ENCODE measurements at regions not wholly inside any gene's neighbourhood (a gene's known extent, or its start where the extent isn't known, plus 50 kb on each side); places are given as distances from the start of the nearest gene placed in this dataset.
"Not testable (repeated sequence)": the region's sequence is repeated elsewhere in the genome, so short reads cannot be mapped to it uniquely, and the experiment has no call there.

GRCh38 chr9:26789959-26790358 is 102.6 kb downstream of the CAAP1 start:
- no peak for DNase-seq (ENCODE audit: low spot score)
- ATAC-seq = no peak
- intact Hi-C loops (cut with DNase I) = no loop called here

- no peak for DNase-seq (ENCODE audit: low spot score)
- intact Hi-C loops (cut with DNase I) = no loop called here
- ATAC-seq = no peak
Observed at GRCh38 chr9:26786564-26786963, 106.0 kb downstream of the CAAP1 start.

DNA sequence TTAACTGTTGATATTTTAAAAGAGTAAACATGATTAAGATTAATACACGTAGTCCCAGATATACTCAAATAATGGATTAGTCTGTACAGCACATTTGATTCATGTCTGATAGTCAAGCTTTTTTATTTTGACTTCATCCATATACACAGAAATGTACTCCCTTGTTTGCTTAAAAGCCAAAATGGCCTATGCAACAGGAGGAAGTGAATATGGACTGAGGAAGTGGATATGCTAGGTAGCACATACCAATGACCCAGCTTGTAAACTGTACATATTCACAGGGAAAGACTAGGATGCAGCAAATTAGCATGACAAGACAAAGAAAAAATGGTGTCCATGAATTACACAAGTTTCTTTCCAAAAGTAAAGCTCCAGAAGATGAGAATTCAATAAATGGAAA is 109.7 kb downstream of the CAAP1 start:
- ATAC-seq (no peak), DNase-seq (ENCODE audit: low spot score) (no peak)
- intact Hi-C loops (cut with DNase I) = no loop called here

DNA sequence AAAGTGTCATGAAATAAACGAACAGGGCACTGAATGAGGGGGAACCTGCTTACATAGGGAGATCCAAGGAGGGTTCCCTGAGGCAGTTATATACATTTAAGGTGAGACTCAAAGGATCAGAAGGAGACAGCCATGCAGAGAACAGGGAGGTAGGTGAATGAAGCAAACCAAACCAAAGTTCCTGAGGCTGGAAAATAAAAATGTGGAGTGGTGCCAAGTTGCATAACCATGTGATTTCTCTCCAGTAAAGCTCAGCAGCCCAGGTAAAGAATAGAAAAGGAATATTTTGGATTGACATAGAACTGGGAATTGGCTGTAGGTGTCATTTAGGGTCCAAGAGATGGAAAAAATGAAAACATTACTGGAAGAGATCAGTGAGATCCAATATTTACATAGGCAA is 110.7 kb downstream of the CAAP1 start:
- ATAC-seq = no peak
- intact Hi-C loops (cut with DNase I) = no loop called here

DNA sequence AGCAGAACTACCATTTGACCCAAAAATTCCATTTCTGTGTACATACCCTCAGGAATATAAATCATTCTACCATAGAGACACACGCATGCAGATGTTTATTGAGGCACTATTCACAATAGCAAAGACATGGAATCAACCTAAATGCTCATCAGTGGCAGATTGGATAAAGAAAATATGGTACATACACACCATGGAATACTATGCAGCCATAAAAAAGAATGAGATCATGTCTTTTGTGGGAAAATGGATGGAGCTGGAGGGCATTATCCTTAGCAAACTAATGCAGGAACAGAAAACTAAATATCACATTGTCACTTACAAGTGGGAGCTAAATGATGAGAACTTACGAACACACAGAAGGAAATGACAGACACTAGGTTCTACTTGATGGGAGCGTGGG is 112.3 kb downstream of the CAAP1 start:
- DNase-seq (ENCODE audit: low spot score); ATAC-seq; intact Hi-C loops (cut with DNase I): not testable (repeated sequence)

More for the DNA sequence above, 110.7 kb downstream of the CAAP1 start:
- DNase-seq (ENCODE audit: low spot score) = no peak

DNA sequence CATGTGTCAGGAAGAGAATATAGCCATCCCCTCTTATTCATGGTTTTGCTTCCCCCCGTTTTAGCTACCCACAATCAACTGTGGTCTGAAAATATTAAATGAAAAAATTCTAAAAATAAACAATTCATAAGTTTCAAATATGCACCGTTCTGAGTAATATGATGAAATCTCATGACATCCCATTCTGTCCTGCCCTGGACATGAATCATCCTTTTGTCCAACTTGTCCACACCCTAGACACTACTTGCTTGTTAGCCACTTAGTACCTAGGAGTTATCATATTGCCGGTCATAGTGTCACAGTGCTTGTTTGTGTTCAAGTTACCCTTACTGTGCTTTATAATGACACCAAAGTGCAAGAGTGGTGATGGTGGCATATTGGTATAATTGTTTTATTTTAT is 113.5 kb downstream of the CAAP1 start:
- ATAC-seq (no peak), DNase-seq (ENCODE audit: low spot score) (no peak)
- intact Hi-C loops (cut with DNase I) = no loop called here

GRCh38 chr9:26775391-26775790 is 117.2 kb downstream of the CAAP1 start:
- ATAC-seq = no peak
- no peak for DNase-seq (ENCODE audit: low spot score)
- intact Hi-C loops (cut with DNase I) = no loop called here

- intact Hi-C loops (cut with DNase I) = no loop called here
- DNase-seq (ENCODE audit: low spot score) (no peak), ATAC-seq (no peak)
Observed at GRCh38 chr9:26773056-26773455, 119.5 kb downstream of the CAAP1 start.

- DNase-seq (ENCODE audit: low spot score) (no peak), ATAC-seq (no peak)
- intact Hi-C loops (cut with DNase I) = no loop called here
Observed at GRCh38 chr9:26770821-26771220, 121.8 kb downstream of the CAAP1 start.

GRCh38 chr9:26768145-26768544 is 124.5 kb downstream of the CAAP1 start:
- ATAC-seq = no peak
- intact Hi-C loops (cut with DNase I) = no loop called here
- no peak for DNase-seq (ENCODE audit: low spot score)

DNA sequence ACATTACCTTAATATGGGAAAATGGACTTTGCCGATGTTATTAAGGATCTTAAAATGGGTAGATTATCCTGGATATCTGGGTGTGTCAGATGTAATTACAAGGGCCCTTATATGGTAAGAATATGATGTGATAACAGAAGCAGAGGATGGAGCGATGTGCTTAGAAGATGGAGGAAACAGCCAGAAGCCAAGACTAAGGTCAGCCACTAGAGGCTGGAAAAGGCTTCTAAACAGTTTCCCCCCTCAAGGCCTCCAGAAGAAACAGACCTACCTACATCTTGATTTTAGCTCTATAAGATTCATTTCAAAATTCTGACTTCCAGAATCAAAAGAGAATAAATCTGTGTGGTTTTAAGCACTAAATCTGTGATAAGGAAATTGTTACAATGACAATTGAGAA is 131.9 kb downstream of the CAAP1 start:
- DNase-seq (ENCODE audit: low spot score) = no peak
- intact Hi-C loops (cut with DNase I) = no loop called here
- no peak for ATAC-seq

DNA sequence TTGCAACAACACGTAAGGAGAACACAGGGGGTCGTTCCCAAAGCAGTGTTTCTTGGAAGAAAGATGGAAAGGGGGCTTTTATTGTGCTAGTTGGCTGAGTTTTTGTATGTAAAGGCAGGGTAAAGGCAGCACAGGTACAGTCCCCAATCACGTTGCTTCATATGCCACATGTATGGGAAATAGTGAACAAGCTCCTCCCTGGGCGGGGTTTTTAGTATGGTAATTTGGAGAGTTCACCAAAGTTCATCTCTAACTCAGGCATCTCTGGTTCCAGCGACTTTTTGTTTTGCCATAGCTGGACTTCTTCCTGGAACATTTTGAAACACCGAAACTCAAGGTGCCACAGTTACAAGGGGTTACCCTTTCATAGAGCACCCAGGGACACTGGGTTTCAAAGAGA is 133.9 kb downstream of the CAAP1 start:
- DNase-seq (ENCODE audit: low spot score) = no peak
- no peak for ATAC-seq
- intact Hi-C loops (cut with DNase I) = no loop called here

DNA sequence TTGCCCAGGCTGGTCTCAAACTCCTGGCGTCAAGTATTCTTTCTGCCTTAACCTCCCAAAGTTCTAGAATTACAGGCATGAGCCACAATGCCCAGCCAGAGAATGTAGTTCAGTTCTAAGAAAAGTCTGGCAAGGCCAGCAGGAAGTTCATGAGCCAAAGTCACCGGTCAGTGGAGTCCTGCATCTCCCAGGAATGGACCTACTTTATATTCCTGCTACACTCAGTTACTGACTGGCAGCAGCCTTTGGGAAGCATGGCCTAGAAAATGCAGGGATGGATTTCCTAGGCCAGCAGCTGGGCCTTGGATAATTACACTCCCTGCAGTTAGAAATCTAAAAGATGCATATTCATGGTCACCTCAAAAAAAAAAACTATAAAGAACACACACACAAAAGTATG is 135.7 kb downstream of the CAAP1 start:
- intact Hi-C loops (cut with DNase I) = no loop called here
- no peak for ATAC-seq
- DNase-seq (ENCODE audit: low spot score) = no peak

GRCh38 chr9:26755476-26755875 is 137.1 kb downstream of the CAAP1 start:
- ATAC-seq (no peak), DNase-seq (ENCODE audit: low spot score) (no peak)
- intact Hi-C loops (cut with DNase I) = no loop called here

GRCh38 chr9:26754509-26755164 is 138.0 kb downstream of the CAAP1 start:
- intact Hi-C loops (cut with DNase I) = no loop called here
- ATAC-seq (no peak), DNase-seq (ENCODE audit: low spot score) (no peak)

- intact Hi-C loops (cut with DNase I) = no loop called here
- DNase-seq (ENCODE audit: low spot score) = no peak
- no peak for ATAC-seq
Observed at GRCh38 chr9:26753971-26754370, 138.6 kb downstream of the CAAP1 start.

GRCh38 chr9:26750162-26750561 is 142.4 kb downstream of the CAAP1 start:
- DNase-seq (ENCODE audit: low spot score) (no peak), ATAC-seq (no peak)
- intact Hi-C loops (cut with DNase I) = no loop called here

DNA sequence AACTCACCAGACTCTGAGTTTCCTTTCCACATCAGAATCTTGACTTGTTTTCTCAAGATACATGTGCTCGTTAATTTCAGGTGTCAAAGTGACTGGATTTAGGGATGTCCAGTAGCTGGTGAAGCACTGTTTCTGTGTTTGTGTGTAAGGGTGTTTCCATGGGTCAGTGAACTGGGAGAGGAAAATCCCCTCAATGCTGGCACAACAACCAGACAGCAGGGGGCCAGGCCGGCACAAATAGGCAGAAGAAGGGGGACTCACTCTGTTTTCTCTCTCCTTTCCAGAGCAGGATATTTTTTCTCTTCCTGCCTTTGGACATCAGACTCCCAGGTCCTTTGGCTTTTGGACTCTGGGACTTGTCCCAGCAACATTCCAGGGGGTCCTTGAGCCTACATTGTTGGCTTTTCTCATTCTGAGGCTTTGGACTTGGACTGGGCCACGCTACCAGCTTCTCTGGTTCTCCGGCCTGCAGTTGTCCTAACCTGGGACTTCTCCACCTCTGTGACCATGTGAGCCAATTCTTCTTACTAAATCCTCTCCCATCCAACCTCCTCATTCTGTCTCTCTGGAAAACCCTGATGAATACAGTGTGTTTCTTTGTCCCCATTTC is 144.0 kb downstream of the CAAP1 start:
- intact Hi-C loops (cut with DNase I) = no loop called here
- no peak for ATAC-seq
- DNase-seq (ENCODE audit: low spot score) = no peak

- intact Hi-C loops (cut with DNase I) = no loop called here
- no peak for ATAC-seq
- no peak for DNase-seq (ENCODE audit: low spot score)
Observed at GRCh38 chr9:26747611-26748010, 145.0 kb downstream of the CAAP1 start.

GRCh38 chr9:26746357-26747072 is 146.1 kb downstream of the CAAP1 start:
- DNase-seq (ENCODE audit: low spot score) = no peak
- intact Hi-C loops (cut with DNase I) = no loop called here
- ATAC-seq = no peak

DNA sequence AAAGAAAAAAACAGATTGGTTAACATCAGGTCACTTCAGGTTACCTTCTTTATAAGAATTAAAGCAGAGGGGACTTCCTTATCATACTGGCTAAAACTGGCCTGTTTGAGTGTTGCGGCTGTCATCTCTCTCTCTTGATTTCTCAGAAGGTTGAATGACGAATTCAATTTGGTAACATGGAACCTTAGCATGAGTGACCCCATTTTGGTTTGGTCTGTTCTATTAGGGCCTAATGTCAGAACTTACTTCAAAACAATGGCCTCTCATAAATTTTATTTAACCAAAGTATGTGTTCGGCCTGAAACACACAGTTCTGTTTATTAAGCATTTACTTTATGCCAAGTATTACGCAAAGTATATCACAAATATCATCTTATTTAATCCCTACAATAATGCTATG is 147.5 kb downstream of the CAAP1 start:
- intact Hi-C loops (cut with DNase I) = no loop called here
- ATAC-seq (no peak), DNase-seq (ENCODE audit: low spot score) (no peak)
